HG03558 (cell line): ENCODE measurements at regions not wholly inside any gene's neighbourhood (a gene's known extent, or its start where the extent isn't known, plus 50 kb on each side); places are given as distances from the start of the nearest gene placed in this dataset.

Source experiments
- ATAC-seq: cut with Tn5 transposase; IDR thresholded peaks from one replicate; pipeline ENCODE4 v1.9.1; 2021; ENCODE audit warnings: moderate number of reproducible peaks; ENCODE audit not compliant: unreplicated experiment; ENCODE audit errors: extremely low read depth

GRCh38 chr3:137061186-137061585 lies 103.4 kb downstream of the IL20RB start:
- ATAC-seq = no peak

GRCh38 chr3:137062250-137062649 lies 104.5 kb downstream of the IL20RB start:
- ATAC-seq = peak; percentile 80

- ATAC-seq = no peak
Measured at GRCh38 chr3:137065381-137065780, 107.6 kb downstream of the IL20RB start.

GRCh38 chr3:137066092-137066491 lies 108.3 kb downstream of the IL20RB start:
- no peak for ATAC-seq

GRCh38 chr3:137071104-137071503 lies 113.3 kb downstream of the IL20RB start:
- no peak for ATAC-seq

- no peak for ATAC-seq
Measured at GRCh38 chr3:137075020-137075419, 117.2 kb downstream of the IL20RB start.

- no peak for ATAC-seq
Measured at GRCh38 chr3:137078040-137078439, 120.3 kb downstream of the IL20RB start.

GRCh38 chr3:137079571-137079970 lies 121.8 kb downstream of the IL20RB start:
- no peak for ATAC-seq

GRCh38 chr3:137081711-137082110 lies 123.9 kb downstream of the IL20RB start:
- ATAC-seq = no peak

- no peak for ATAC-seq
Measured at GRCh38 chr3:137082763-137083162, 125.0 kb downstream of the IL20RB start.

GRCh38 chr3:137083332-137083731 lies 125.5 kb downstream of the IL20RB start:
- no peak for ATAC-seq

- no peak for ATAC-seq
Measured at GRCh38 chr3:137084586-137084985, 126.8 kb downstream of the IL20RB start.

- ATAC-seq = no peak
Measured at GRCh38 chr3:137097386-137097785, 139.6 kb downstream of the IL20RB start.

GRCh38 chr3:137097852-137098251 lies 140.1 kb downstream of the IL20RB start:
- ATAC-seq = no peak

- no peak for ATAC-seq
Measured at GRCh38 chr3:137099364-137100219, 141.8 kb downstream of the IL20RB start.

- no peak for ATAC-seq
Measured at GRCh38 chr3:137100326-137100725, 142.5 kb downstream of the IL20RB start.

- no peak for ATAC-seq
Measured at GRCh38 chr3:137103739-137104138, 146.0 kb downstream of the IL20RB start.

- no peak for ATAC-seq
Measured at GRCh38 chr3:137105277-137105977, 147.6 kb downstream of the IL20RB start.

- no peak for ATAC-seq
Measured at GRCh38 chr3:137106612-137107240, 148.9 kb downstream of the IL20RB start.

GRCh38 chr3:137108699-137109440 lies 151.1 kb downstream of the IL20RB start:
- no peak for ATAC-seq
